ENCODE measurements at regions not wholly inside any gene's neighbourhood (a gene's known extent, or its start where the extent isn't known, plus 50 kb on each side); places are given as distances from the start of the nearest gene placed in this dataset.

DNA sequence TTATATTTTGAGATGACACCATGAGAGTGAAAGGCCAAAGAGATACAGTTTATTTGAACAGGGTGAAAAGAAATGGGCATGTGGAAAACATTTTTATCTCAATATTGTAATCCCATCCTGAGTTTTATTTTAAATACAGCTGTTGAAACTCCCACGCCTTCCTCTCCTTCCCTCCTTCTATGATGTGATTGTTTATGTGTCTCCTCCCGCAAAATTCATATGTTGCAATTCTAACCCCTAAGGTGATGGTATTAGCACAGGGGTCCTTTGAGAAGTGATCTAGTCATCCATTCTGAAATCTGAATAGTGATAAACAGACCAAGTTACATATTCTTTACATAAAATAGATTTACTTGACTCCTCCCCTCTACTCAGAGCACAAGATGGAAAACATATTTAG is 1275.4 kb upstream of the C9orf72 start:
- TF ChIP-seq EZH2 (IDR thresholded peaks at IDR 0.05), result no peak
- TF ChIP-seq FOSL1 (IDR thresholded peaks at IDR 0.05; ENCODE audit: low read depth), result no peak
- TF ChIP-seq, protein P1, sequence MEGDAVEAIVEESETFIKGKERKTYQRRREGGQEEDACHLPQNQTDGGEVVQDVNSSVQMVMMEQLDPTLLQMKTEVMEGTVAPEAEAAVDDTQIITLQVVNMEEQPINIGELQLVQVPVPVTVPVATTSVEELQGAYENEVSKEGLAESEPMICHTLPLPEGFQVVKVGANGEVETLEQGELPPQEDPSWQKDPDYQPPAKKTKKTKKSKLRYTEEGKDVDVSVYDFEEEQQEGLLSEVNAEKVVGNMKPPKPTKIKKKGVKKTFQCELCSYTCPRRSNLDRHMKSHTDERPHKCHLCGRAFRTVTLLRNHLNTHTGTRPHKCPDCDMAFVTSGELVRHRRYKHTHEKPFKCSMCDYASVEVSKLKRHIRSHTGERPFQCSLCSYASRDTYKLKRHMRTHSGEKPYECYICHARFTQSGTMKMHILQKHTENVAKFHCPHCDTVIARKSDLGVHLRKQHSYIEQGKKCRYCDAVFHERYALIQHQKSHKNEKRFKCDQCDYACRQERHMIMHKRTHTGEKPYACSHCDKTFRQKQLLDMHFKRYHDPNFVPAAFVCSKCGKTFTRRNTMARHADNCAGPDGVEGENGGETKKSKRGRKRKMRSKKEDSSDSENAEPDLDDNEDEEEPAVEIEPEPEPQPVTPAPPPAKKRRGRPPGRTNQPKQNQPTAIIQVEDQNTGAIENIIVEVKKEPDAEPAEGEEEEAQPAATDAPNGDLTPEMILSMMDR (IDR thresholded peaks at IDR 0.05 in 2 of 3, conservative IDR thresholded peaks at IDR 0.05 in 1 of 3; ENCODE audit: borderline replicate concordance in 1 of 3, insufficient read depth in 1 of 3, low read depth in 2 of 3, low read length in 2 of 3), result no peak
- TF ChIP-seq SP1 (IDR thresholded peaks at IDR 0.05; ENCODE audit: low read depth), result no peak
- no peak for TF ChIP-seq JUND (IDR thresholded peaks at IDR 0.05)
- no peak for TF ChIP-seq POLR2A (IDR thresholded peaks at IDR 0.05; ENCODE audit: borderline replicate concordance, extremely low read depth, insufficient read depth, insufficient read length)
